ENCODE measurements at regions not wholly inside any gene's neighbourhood (a gene's known extent, or its start where the extent isn't known, plus 50 kb on each side); places are given as distances from the start of the nearest gene placed in this dataset.
"Not testable (repeated sequence)": the region's sequence is repeated elsewhere in the genome, so short reads cannot be mapped to it uniquely, and the experiment has no call there.

GRCh38 chr14:105667663-105668020, 141.3 kb downstream of the TMEM121 start:
- not testable (repeated sequence) for H3K27me3 ChIP-seq (ENCODE audit: control insufficient read depth, insufficient read depth, low read length, poor library complexity, severe bottlenecking); H3K27ac ChIP-seq (ENCODE audit: insufficient read depth, low read depth, low read length, poor library complexity, severe bottlenecking); H3K36me3 ChIP-seq (ENCODE audit: control insufficient read depth, insufficient read depth, low read length); H3K9me3 ChIP-seq (ENCODE audit: control insufficient read depth, low read length); H3K4me3 ChIP-seq (ENCODE audit: insufficient read depth, low read depth, low read length); H3K4me1 ChIP-seq (ENCODE audit: control insufficient read depth, insufficient read depth, low read length)
- WGBS, 2 experiments, result 91 to 92% methylated on average over 10 of the region's 13 CpGs

- not testable (repeated sequence) for H3K27me3 ChIP-seq (ENCODE audit: control insufficient read depth, insufficient read depth, low read length, poor library complexity, severe bottlenecking); H3K4me1 ChIP-seq (ENCODE audit: control insufficient read depth, insufficient read depth, low read length); H3K4me3 ChIP-seq (ENCODE audit: insufficient read depth, low read depth, low read length); H3K27ac ChIP-seq (ENCODE audit: insufficient read depth, low read depth, low read length, poor library complexity, severe bottlenecking); H3K36me3 ChIP-seq (ENCODE audit: control insufficient read depth, insufficient read depth, low read length); H3K9me3 ChIP-seq (ENCODE audit: control insufficient read depth, low read length)
- 89 to 90% methylated on average over 21 of the region's 22 CpGs for WGBS, 2 experiments
Observed at GRCh38 chr14:105668021-105668420, 141.6 kb downstream of the TMEM121 start.

GRCh38 chr14:105668471-105669230, 142.3 kb downstream of the TMEM121 start:
- not testable (repeated sequence) for H3K4me3 ChIP-seq (ENCODE audit: insufficient read depth, low read depth, low read length); H3K27ac ChIP-seq (ENCODE audit: insufficient read depth, low read depth, low read length, poor library complexity, severe bottlenecking); H3K4me1 ChIP-seq (ENCODE audit: control insufficient read depth, insufficient read depth, low read length); H3K9me3 ChIP-seq (ENCODE audit: control insufficient read depth, low read length); H3K27me3 ChIP-seq (ENCODE audit: control insufficient read depth, insufficient read depth, low read length, poor library complexity, severe bottlenecking); H3K36me3 ChIP-seq (ENCODE audit: control insufficient read depth, insufficient read depth, low read length)
- WGBS, 2 experiments, result 85 to 86% methylated on average over 28 to 29 of the region's 29 CpGs

- H3K4me3 ChIP-seq (ENCODE audit: insufficient read depth, low read depth, low read length); H3K36me3 ChIP-seq (ENCODE audit: control insufficient read depth, insufficient read depth, low read length); H3K27ac ChIP-seq (ENCODE audit: insufficient read depth, low read depth, low read length, poor library complexity, severe bottlenecking); H3K27me3 ChIP-seq (ENCODE audit: control insufficient read depth, insufficient read depth, low read length, poor library complexity, severe bottlenecking); H3K9me3 ChIP-seq (ENCODE audit: control insufficient read depth, low read length); H3K4me1 ChIP-seq (ENCODE audit: control insufficient read depth, insufficient read depth, low read length): not testable (repeated sequence)
- 76 to 82% methylated on average over 7 of the region's 7 CpGs for WGBS, 2 experiments
Observed at GRCh38 chr14:105669231-105669610, 142.8 kb downstream of the TMEM121 start.

GRCh38 chr14:105669646-105670045, 143.3 kb downstream of the TMEM121 start:
- not testable (repeated sequence) for H3K4me1 ChIP-seq (ENCODE audit: control insufficient read depth, insufficient read depth, low read length); H3K9me3 ChIP-seq (ENCODE audit: control insufficient read depth, low read length); H3K36me3 ChIP-seq (ENCODE audit: control insufficient read depth, insufficient read depth, low read length); H3K27ac ChIP-seq (ENCODE audit: insufficient read depth, low read depth, low read length, poor library complexity, severe bottlenecking); H3K27me3 ChIP-seq (ENCODE audit: control insufficient read depth, insufficient read depth, low read length, poor library complexity, severe bottlenecking); H3K4me3 ChIP-seq (ENCODE audit: insufficient read depth, low read depth, low read length)
- 88% methylated on average over 16 of the region's 16 CpGs for WGBS, 2 experiments

GRCh38 chr14:105672450-105673200, 146.2 kb downstream of the TMEM121 start:
- not testable (repeated sequence) for H3K27me3 ChIP-seq (ENCODE audit: control insufficient read depth, insufficient read depth, low read length, poor library complexity, severe bottlenecking); H3K9me3 ChIP-seq (ENCODE audit: control insufficient read depth, low read length); H3K36me3 ChIP-seq (ENCODE audit: control insufficient read depth, insufficient read depth, low read length); H3K27ac ChIP-seq (ENCODE audit: insufficient read depth, low read depth, low read length, poor library complexity, severe bottlenecking); H3K4me3 ChIP-seq (ENCODE audit: insufficient read depth, low read depth, low read length); H3K4me1 ChIP-seq (ENCODE audit: control insufficient read depth, insufficient read depth, low read length)
- 81 to 89% methylated on average over 22 to 24 of the region's 55 CpGs for WGBS, 2 experiments

GRCh38 chr14:105675433-105675832, 149.1 kb downstream of the TMEM121 start:
- not testable (repeated sequence) for H3K9me3 ChIP-seq (ENCODE audit: control insufficient read depth, low read length); H3K27me3 ChIP-seq (ENCODE audit: control insufficient read depth, insufficient read depth, low read length, poor library complexity, severe bottlenecking); H3K36me3 ChIP-seq (ENCODE audit: control insufficient read depth, insufficient read depth, low read length); H3K27ac ChIP-seq (ENCODE audit: insufficient read depth, low read depth, low read length, poor library complexity, severe bottlenecking); H3K4me1 ChIP-seq (ENCODE audit: control insufficient read depth, insufficient read depth, low read length); H3K4me3 ChIP-seq (ENCODE audit: insufficient read depth, low read depth, low read length)
- WGBS, 2 experiments, result 77 to 78% methylated on average over 11 to 12 of the region's 14 CpGs

GRCh38 chr14:105675905-105676670, 149.7 kb downstream of the TMEM121 start:
- not testable (repeated sequence) for H3K4me3 ChIP-seq (ENCODE audit: insufficient read depth, low read depth, low read length); H3K27ac ChIP-seq (ENCODE audit: insufficient read depth, low read depth, low read length, poor library complexity, severe bottlenecking); H3K27me3 ChIP-seq (ENCODE audit: control insufficient read depth, insufficient read depth, low read length, poor library complexity, severe bottlenecking); H3K36me3 ChIP-seq (ENCODE audit: control insufficient read depth, insufficient read depth, low read length); H3K9me3 ChIP-seq (ENCODE audit: control insufficient read depth, low read length); H3K4me1 ChIP-seq (ENCODE audit: control insufficient read depth, insufficient read depth, low read length)
- WGBS, 2 experiments, result 73 to 77% methylated on average over 11 to 12 of the region's 13 CpGs

GRCh38 chr14:105678057-105678456, 151.7 kb downstream of the TMEM121 start:
- not testable (repeated sequence) for H3K36me3 ChIP-seq (ENCODE audit: control insufficient read depth, insufficient read depth, low read length); H3K4me3 ChIP-seq (ENCODE audit: insufficient read depth, low read depth, low read length); H3K27ac ChIP-seq (ENCODE audit: insufficient read depth, low read depth, low read length, poor library complexity, severe bottlenecking); H3K4me1 ChIP-seq (ENCODE audit: control insufficient read depth, insufficient read depth, low read length); H3K27me3 ChIP-seq (ENCODE audit: control insufficient read depth, insufficient read depth, low read length, poor library complexity, severe bottlenecking); H3K9me3 ChIP-seq (ENCODE audit: control insufficient read depth, low read length)
- WGBS, 2 experiments, result 89 to 91% methylated on average over 20 of the region's 21 CpGs

Data from ectodermal cell (in vitro differentiated cells).